HG02678 (cell line): ENCODE measurements at regions not wholly inside any gene's neighbourhood (a gene's known extent, or its start where the extent isn't known, plus 50 kb on each side); places are given as distances from the start of the nearest gene placed in this dataset.

Experiments
- ATAC-seq: cut with Tn5 transposase; IDR thresholded peaks from one replicate; pipeline ENCODE4 v1.9.1; 2021; ENCODE audit warnings: mild to moderate bottlenecking, moderate library complexity; ENCODE audit not compliant: unreplicated experiment

DNA sequence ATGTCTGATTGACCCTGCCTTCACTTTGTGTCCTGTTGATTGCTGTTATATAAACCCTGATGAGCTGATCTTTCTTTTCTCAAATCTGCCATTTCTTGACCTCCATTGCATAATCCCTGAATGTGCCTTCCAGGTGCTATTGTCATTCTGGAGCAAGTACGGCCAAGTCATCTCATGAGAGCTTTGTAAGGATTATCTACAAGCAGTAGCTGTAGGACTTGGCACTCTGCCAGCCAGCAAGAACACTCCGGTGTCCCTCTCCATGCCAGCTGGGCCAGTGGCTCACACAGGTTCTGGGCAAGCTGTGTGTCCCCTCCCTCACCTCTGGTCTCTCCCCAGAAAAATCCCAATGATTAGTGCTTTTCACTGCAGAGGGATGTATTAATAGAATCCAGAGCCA is 348.1 kb downstream of the FOXO1 start:
- ATAC-seq = no peak

DNA sequence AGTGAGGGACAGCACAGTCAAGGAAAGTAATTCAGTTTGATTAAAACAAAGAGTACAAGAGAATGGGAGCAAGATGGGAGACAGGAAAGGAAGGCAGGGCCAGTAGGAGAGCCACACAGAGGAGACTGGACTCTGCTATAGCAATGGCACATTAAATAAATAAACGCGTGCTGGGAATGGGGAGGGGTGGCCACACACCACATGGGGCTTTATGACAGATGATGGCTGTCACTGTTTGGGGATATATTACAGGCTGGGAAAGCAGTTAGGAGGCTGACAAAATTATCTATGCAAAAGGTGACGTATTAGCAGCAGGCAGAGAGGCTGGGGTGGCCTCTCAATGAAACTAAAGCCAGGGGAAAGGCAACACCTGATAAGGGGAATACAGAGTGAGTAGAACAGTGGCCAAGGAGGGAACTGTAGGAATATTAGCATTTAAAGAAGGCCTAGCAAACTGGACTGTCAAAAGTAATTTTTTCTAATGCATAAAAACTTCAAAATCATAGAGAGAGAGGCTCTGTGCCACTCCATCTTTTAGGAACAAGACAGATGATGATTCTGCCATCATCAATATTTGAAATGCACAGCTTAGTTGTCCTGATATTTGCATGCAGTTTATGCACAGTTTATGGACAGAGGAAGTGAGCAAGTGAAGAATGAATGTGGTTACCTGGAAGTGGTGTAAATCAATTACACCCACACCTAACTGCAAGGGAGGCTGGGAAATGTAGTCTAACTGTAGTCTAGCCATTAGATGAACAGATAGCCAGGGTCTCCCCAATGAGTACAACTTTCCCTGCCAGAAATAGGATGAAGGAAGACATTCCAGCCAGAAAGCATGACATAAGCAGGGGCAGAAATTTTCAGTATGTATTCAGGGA is 346.5 kb downstream of the FOXO1 start:
- ATAC-seq = no peak

DNA sequence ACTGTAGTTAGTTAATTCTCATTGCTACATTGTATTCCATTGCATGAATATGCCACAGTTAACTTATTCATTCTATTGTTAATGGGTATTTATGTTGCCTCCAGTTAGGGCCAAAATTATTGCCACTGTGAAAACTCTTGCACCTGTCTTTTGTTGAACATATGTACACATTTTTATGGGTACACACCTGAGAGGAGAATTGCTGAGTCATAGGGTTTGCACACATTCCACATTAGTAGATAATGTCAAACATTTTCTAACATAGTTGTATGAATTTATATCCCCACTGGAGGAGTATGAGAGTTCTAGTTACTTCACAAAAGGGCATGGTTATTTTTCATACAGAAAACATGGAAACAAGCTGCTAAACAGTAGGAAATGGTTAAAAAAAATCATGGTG is 338.4 kb downstream of the FOXO1 start:
- no peak for ATAC-seq

DNA sequence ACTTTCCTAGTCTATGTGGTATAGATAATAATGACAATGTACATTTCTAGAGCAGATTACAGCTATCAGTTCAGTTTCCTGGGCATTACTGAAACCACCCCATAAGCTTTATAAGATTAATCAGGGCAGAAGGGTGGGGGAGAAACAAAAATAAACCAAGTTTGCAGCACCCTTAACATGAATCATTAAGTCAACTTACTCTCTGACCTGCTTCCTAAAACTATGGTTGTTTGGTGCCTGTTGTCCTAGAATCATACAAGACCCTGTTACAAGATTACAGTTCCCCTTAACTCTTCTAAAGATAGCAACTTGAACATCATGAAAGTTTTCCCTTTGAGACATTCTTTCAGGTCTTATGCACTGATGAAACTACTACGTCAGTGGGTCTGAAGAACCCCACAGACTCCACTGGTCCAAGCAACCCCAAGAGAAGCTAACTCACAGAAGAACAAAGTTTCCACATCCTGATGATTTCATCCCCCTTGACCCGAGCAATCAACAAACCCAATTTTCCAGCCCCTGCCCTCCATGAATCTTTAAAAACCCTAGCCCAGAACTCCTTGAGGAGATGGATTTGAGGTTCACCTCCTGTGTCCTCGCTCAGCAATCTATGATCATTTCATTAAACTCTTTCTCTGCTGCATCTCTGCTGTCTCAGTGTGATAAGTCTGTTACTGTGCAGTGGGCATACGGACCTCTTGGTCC is 336.5 kb downstream of the FOXO1 start:
- no peak for ATAC-seq

DNA sequence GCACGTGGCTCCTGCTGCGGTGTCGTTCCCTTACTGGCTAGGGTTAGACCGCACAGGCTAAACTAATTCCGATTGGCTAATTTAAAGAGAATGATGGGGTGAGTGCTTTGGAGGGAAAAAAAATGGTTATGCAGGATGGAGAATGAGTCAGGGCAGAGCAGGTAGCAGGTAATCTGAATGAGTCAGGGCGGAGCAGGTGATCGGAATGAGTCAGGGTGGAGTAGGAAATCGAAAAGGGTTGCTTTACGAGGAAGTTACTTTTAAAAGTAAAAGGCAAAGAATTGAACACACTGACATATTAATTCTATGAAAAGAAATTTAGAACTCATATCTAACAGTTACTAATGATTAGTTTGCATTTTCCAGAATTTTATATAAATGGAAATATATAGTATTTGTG is 335.5 kb downstream of the FOXO1 start:
- ATAC-seq = no peak

DNA sequence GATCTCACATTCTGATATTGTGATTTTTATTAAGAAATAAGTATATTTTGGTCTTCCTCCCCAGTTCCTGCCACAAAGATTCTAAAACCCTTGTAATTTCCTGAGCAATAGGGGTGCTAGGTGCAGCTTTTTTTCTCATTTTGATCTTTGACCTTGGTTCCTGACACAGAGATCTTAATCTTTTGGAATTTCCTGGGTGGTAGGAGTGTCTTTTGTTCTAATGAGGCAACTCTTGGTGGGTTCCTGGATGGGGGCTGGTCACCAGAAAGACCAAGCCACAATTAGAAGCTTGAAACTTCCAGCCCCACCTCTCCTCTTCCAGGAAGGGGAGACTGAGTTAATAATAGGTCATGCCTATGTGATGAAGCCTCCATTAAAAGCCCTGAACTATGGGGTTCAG is 334.6 kb downstream of the FOXO1 start:
- no peak for ATAC-seq

DNA sequence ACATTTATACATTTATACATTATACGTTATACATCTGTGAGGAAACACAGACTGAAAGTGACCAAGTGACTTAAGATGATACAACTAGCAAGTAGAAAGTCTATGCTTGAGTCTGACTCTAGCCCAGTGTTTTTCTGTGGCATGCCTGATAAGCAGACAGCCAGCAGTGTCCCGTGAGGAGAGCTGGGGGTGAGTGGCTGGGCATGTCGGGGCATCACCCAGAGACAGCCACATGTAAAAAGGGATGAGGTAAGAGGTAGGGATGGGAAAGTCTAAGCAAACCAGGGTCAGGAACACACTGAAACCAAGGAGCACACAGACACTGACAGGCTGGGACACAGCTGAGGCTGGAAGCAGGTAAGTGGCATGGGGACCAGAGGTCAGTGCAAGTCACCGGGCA is 333.2 kb downstream of the FOXO1 start:
- ATAC-seq = no peak

DNA sequence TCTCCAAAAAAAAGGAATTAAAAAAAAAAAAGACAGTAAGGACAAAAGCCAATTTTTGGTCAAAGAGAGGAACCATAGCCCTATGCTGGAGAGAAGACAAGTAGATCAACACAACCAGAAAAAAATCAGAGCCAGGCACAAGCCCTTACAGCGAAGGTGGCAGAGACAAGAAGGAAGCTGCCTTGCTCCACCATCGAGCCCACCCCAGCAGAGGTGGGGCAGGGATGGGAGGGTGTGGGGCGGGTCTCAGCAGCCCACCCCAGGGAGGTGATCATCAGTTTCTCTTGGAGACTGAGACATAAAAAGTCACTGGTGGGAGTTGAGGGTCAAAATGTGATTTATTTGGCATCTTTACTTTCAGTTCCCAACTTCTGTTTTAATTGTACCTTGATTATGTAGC is 332.4 kb downstream of the FOXO1 start:
- no peak for ATAC-seq

DNA sequence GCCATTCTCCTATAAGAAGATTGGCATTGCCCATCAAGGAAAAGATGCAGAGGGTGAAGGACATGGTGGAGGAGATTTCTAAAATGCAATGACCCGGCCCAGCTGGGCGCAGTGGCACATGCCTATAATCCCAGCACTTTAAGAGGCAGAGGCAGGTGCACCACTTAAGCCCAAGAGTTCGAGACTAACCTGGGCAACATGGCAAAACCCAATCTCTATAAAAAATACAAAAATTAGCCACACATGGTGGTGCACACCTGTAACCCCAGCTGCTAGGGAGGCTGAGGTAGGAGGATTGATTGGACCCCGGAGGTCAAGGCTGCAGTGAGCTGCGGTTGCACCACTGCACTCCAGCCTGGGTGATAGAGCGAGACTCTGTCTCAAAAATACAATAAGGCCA is 331.8 kb downstream of the FOXO1 start:
- ATAC-seq = no peak

DNA sequence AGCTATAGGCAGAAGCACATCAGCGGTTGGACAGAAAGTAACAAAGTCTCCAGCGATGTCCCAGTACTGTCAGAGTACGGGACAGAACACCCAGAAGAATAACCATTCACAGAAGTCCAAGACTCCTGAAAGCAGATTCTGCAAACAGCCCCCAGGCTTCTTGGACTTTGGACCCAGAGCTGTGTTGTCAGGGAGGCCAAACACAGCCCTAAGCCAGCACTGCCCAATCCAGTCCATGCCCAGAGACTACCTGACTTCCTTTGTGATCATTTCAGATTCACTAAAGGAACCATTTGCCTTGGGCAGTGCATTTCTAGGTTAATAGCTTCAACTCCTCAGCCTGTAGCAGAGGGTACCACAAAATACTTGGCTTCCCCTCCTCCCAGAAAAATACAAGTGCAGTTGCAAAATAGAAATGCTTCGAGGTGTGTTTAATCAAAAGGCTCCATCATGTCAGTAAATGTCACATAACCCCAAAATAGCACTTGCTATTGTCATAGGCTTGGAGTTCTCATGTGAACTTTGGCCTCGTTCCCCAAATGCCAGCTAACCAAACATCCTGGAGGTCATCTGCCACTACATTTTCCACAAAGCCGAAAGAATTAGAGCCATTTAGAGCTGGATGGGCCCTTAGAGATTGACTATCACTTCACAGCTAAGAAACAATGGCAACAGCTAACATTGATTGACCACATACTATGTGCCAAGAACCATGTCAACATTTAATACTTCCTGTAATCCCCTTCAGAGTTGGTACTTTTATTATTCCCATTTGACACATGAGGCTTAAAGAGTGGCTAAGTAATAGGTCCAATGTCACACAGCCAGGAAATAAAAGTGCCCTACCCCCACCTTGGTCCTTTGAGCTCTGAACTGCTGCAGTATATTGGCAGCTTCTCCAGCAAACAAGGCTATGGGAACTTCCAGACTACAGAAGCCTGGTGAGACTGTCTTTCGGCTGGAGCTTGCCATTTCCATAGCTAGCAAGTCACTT is 329.9 kb downstream of the FOXO1 start:
- no peak for ATAC-seq

DNA sequence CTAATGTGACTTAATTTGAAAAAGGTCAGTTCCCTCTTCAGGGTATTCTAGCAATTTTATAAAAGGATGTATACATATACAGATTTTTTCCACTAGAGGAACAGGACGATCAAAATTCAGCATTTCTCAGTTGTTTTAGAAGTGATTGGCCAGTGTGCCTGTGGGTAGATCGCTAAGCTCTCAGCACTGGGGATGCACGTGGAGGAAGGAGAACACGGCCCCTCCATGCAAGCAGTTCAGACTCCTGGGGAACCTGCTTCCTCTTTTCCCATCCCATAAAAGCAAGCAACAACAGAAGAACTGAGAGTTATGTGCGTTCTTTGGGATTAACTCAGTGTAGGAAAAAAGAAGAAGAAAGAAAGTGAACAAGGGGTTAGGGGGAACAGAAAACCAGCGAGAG is 328.8 kb downstream of the FOXO1 start:
- ATAC-seq = no peak

DNA sequence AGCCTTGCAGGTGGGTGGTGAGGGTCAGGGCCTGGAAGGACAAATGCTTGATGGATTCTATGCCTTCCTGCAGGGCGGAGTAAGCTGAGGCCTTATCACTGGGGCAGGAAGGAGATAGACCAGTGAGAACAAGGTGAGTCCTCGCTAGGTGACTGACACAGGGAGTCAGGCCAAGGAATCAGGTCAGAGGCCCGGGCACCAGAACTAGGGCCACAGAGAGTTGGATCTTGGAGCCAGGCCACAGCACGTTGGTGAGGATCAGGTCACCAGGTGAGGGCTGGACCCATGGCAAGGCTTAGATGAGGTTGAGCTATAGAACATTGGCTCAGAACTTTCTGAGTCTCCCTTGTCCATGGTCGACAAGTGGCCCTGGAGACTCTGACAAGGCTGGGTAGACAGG is 328.2 kb downstream of the FOXO1 start:
- ATAC-seq = no peak

DNA sequence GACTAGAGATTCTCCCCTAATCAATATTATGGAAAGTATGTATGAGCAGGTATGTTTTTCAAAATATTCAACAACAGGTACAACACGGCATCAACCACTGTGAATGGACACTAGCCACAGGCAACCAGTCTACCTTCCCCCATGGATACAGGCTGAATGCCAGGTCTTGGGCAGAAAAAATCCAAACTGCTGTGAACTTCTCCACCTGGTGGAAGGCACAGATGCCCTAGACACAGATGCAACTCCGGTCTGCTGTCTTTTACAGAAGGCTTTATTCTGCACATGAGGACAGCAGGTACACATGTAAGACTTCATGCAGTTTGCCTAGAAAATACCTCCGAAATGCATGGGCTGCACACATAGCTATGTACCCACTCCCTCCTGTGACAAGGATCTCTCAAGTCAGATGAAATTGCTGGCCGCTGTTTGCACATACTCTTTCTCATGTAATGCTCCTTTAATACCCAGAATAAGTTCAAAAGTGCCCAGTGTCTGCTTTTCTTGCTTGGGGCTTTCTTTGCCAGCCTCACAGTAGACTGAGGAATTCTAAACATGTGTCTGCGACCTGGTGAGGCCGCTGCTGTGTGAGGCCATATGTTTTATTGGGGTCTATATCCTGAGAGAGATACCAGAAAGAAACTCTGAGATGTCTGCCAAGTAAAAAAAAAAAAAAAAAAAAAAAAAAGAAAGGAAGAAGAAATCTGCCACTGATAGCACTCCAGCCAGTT is 325.9 kb downstream of the FOXO1 start:
- no peak for ATAC-seq

DNA sequence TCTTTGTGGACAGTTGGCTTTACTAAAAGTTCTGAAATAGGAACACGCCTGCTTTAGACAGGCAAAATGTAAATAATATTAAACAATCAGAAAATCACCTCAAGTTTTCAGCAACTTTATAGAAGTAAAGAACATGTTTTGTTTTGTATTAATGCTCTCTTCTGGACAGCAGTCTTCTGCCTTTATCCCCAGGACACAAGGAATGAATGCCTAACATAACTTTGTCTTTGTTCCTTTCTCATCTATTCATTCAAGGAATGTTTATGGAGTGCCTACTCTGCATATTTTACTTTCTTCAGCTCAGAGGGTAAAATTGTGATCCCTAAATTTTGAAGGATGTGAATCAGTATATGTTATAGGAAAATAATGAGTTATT is 325.4 kb downstream of the FOXO1 start:
- no peak for ATAC-seq

DNA sequence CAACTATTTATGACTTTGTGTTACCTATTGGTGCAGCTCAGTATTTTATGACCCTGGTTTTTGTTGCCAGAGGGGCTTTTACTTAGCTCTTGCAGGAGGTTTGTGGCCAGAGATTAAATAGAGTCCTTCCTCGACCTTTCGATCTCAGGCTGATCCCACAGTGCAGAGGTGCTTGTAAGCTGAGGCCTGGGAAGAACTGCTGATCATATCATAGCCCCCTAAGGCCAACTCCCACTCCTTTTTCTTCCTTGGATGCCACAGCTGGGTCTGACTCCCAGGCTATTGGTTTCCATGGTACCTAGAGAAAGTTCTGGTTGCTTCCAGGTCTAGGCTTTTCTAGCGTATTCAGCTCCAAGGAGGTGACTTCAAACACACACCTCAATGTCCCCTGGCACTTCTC is 324.9 kb downstream of the FOXO1 start:
- ATAC-seq = no peak

DNA sequence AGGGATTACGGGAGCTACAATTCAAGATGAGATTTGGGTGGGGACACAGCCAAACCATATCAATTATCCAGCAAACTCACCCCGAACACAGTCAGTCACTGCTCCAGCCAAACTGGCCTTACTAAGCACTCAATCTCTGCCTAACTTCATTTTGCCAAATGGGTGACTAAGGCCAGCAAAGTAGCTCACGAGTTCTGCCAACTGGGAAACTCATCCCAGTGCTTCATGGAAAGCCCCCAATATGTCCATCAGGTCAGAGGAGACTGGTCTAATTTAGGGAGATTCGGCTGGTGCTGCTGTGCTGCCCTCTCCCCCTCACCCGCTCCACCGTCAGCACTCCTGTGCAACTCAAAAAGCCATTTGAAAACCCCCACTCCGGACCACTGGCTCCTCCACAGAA is 324.0 kb downstream of the FOXO1 start:
- no peak for ATAC-seq

DNA sequence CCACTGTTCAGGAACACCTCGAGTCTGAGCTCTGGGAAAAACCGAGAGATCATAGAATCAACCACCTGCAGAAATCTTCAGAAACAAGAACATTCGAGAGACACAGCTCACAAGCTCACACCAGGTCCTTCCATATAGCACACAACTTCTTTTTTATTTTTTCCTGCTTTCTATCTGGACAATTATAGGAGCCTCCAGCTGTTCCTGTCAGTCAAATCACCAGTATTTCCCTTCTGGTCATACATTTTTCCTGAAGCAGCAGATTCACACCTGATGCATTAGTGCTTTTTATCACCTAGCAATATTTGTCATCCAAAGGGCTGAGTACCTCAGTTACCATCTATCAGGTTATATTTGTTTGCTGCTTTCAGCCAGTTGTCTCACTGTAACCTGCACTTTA is 323.5 kb downstream of the FOXO1 start:
- no peak for ATAC-seq

DNA sequence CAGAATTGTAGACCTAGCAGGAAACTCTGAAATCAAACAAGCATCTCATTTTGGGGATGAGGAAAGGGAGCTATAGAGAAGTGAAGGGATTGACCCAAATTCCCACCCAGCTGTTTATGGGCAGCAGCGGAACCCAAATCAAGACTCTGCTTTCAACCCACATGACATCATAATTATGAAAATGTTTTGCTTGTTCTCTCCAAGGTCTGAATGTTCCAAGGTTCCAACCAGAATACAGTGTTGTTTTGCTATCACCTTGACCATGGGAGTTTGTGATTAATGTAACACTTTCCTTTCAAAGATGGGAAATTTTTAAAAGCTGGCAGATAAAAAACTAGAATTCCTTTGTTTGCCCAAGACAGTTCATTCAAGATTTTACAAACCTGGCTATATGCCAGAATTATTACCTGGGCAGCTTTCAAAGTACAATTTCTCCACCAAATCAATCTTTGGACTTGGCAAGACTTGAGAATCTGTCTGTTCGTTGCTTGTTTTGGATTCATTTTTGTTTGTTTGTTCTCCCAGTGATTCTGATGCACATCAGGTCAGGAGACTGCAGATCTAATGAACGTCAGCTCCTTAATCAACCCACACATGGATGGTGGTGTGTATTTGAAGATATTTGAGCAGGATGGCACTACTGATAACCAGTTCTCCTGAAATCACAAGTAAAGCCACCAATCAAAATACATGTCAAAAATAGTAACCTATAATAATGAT is 322.7 kb downstream of the FOXO1 start:
- ATAC-seq = no peak

DNA sequence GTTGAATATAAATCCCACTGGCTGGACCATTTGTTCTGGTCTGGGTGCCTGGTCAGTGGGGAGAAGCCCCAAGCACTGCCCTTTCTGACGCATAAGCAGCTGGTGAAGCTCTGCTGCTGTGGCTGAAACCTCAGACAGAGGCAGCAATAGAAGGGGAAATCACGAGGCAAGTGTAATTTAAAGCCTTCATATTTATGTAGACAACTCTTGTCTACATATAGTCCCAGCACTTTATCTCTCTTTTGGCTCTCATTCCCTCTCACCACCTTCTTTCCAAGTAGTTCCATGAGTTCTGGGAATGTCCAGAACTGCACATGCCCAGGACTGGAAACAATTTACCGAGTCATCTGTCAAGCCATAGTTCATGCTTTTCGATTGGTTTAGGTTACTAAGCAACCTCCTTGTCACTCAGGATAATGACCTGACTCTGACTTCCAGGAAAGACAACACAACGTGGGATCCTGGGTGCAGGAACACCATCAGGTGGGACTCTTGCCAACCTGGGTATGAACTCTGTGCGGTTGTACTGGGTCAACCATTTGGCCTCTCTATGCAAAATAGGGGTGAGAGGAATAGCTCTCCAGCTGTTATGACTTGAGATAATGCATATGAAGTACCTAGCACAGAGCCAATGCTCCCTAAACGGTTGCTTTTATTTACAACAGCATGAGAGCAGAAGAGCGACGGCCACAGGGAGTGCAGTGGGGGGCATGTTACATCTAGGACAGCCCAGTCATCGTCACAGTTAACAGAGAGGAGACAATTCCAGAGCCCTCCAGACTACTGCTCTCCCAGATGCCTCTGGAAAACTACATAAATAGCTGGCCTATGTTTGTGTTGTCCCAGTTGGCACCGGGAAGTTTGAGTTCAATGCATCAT is 321.9 kb downstream of the FOXO1 start:
- peak; percentile 88 for ATAC-seq
